GM12878 (cell line): ENCODE measurements at regions not wholly inside any gene's neighbourhood (a gene's known extent, or its start where the extent isn't known, plus 50 kb on each side); places are given as distances from the start of the nearest gene placed in this dataset.

Source experiments
- ATAC-seq: fragments of 200-7000 bp; cut with Tn5 transposase; 3 replicates; pipeline ENCODE4 v1.9.1; 2020; ENCODE audit warnings: mild to moderate bottlenecking, moderate library complexity
- BruUV-seq: library from RNA; stranded (reverse); fragments of 400-500 nt; replicated peaks from 2 replicates; lab custom pipeline; 2021; lab: Mats Ljungman, UMichigan
- CTCF ChIA-PET: fragments of 300-600 bp; sonication (Branson Sonifier 250); formaldehyde crosslinking; extraction: SDS; loops from one replicate; lab custom pipeline; 2021; ENCODE audit warnings: inconsistent platforms; lab: Yijun Ruan, JAX
- POLR2A ChIA-PET: fragments of 350-600 bp; formaldehyde crosslinking; extraction: SDS; loops from one replicate; lab custom pipeline; 2021; ENCODE audit warnings: inconsistent platforms; lab: Charles Lee
- RAD21 ChIA-PET: fragments of 300-600 bp; sonication (Branson Sonifier 250); formaldehyde crosslinking; loops from one replicate; lab custom pipeline; 2023; ENCODE audit warnings: antibody characterized with exemption; ENCODE audit not compliant: unreplicated experiment; lab: Charles Lee
- SMC1A ChIA-PET: fragments of 300-600 bp; sonication (Branson Sonifier 250); formaldehyde crosslinking; loops from one replicate; lab custom pipeline; 2023; ENCODE audit not compliant: unreplicated experiment, uncharacterized antibody; lab: Charles Lee
- DNase-seq: peaks from one replicate; pipeline ENCODE4 v3.0.0-alpha.2; 2011; ENCODE audit warnings: low read depth, low spot score
- FAIRE-seq: peaks from 3 replicates; lab custom pipeline; 2011; peaks lifted over from hg19 to GRCh38; lab: Jason Lieb, UNC
- H2AFZ ChIP-seq: 2 replicates; pipeline ENCODE4 v1.6.0; 2011; ENCODE audit warnings: low read depth, low read length, control low read depth; ENCODE audit not compliant: control insufficient read depth
- H3K27ac ChIP-seq: 2 replicates; pipeline ENCODE4 v1.5.1; 2011; ENCODE audit warnings: control low read depth; ENCODE audit not compliant: control insufficient read depth, insufficient read depth
- H3K27me3 ChIP-seq, 2 experiments: replicated peaks in 1 of 2; 2 replicates each; pipeline versions ENCODE4 v1.6.0 to v1.6.1; 2011; ENCODE audit warnings: low read length in 1 of 2; ENCODE audit not compliant: control insufficient read depth in 2 of 2, insufficient read depth in 2 of 2
- H3K36me3 ChIP-seq, 2 experiments: 2 replicates each; pipeline ENCODE4 v1.5.1; 2011; ENCODE audit warnings: low read length in 1 of 2; ENCODE audit not compliant: control insufficient read depth in 2 of 2, insufficient read depth in 2 of 2
- H3K4me1 ChIP-seq: 2 replicates; pipeline ENCODE4 v1.6.1; 2011; ENCODE audit warnings: mild to moderate bottlenecking, low read length, moderate library complexity, mixed read lengths; ENCODE audit not compliant: control insufficient read depth, insufficient read depth
- H3K4me2 ChIP-seq: 2 replicates; pipeline ENCODE4 v1.6.0; 2011; ENCODE audit warnings: control low read depth; ENCODE audit not compliant: control insufficient read depth, insufficient read depth
- H3K4me3 ChIP-seq: fragments of 200-600 bp; sonication (generic); 2 replicates; pipeline ENCODE4 v1.5.1; 2016
- H3K79me2 ChIP-seq: 2 replicates; pipeline ENCODE4 v1.6.0; 2011; ENCODE audit warnings: low read length; ENCODE audit not compliant: control insufficient read depth, insufficient read depth
- H3K9ac ChIP-seq: 2 replicates; pipeline ENCODE4 v1.8.0; 2011; ENCODE audit warnings: low read length, control low read depth, mixed read lengths; ENCODE audit not compliant: control insufficient read depth, insufficient read depth
- H3K9me3 ChIP-seq: replicated peaks from 3 replicates; pipeline ENCODE4 v1.5.1; 2011; ENCODE audit warnings: mild to moderate bottlenecking, low read length; ENCODE audit not compliant: control insufficient read depth, insufficient read depth
- H4K20me1 ChIP-seq: 2 replicates; pipeline ENCODE4 v1.6.0; 2011; ENCODE audit not compliant: control insufficient read depth, insufficient read depth
- BRCA1 ChIP-seq: IDR thresholded peaks from 2 replicates; pipeline ENCODE4 v1.6.1; 2011; ENCODE audit warnings: low read depth, low read length, improper control_type of control experiment
- GABPA ChIP-seq: IDR thresholded peaks from 2 replicates; pipeline ENCODE4 v1.6.1; 2014; ENCODE audit warnings: antibody characterized with exemption, low read depth, mild to moderate bottlenecking, inconsistent platforms
- HDAC6 ChIP-seq: fragments of 200-600 bp; sonication (generic); IDR thresholded peaks from one replicate; pipeline ENCODE4 v1.8.0; 2017; ENCODE audit warnings: antibody characterized with exemption; ENCODE audit not compliant: unreplicated experiment
- RAD51 ChIP-seq: fragments of 450-650 bp; IDR thresholded peaks from 2 replicates; pipeline ENCODE4 v1.6.1; 2016; ENCODE audit warnings: moderate library complexity, mild to moderate bottlenecking, inconsistent platforms
- SIN3A ChIP-seq: IDR thresholded peaks from 2 replicates; pipeline ENCODE4 v1.6.1; 2012; ENCODE audit warnings: low read depth, low read length, improper control_type of control experiment
- SMC3 ChIP-seq: IDR thresholded peaks from 2 replicates; pipeline ENCODE4 v1.6.1; 2011; ENCODE audit warnings: low read length, improper control_type of control experiment, borderline replicate concordance
- TCF3 ChIP-seq: IDR thresholded peaks from 2 replicates; pipeline ENCODE4 v1.6.1; 2012; ENCODE audit warnings: low read depth, mild to moderate bottlenecking, low read length, borderline replicate concordance; ENCODE audit not compliant: insufficient read depth
- WGBS: methylation state at CpG from one replicate; pipeline ENCODE4 v1.1.6; 2016; ENCODE audit warnings: low lambda C conversion rate; ENCODE audit not compliant: insufficient replicate concordance, insufficient coverage; ENCODE audit errors: missing lambda C conversion rate; 5-methylcytosine and 5-hydroxymethylcytosine counted together
- in situ Hi-C: fragments of 300-500 bp; cut with MboI; formaldehyde crosslinking; loops from 9 replicates; pipeline ENCODE4 v1.14.3; 2018; ENCODE audit warnings: mixed read lengths
- intact Hi-C: fragments of 100-400 bp; cut with micrococcal nuclease; formaldehyde crosslinking; loops from one replicate; pipeline ENCODE4 v1.14.2; 2022; ENCODE audit not compliant: unreplicated experiment
- TF ChIP-seq, protein P1 (sequence below): fragments of 450-650 bp; IDR thresholded peaks from 2 replicates; pipeline ENCODE4 v1.6.1; 2014; ENCODE audit warnings: mild to moderate bottlenecking
- TF ChIP-seq, protein P2 (sequence below): IDR thresholded peaks from 2 replicates; pipeline ENCODE4 v1.6.1; 2012; ENCODE audit warnings: low read depth, low read length, improper control_type of control experiment
- TF ChIP-seq, protein P3 (sequence below): IDR thresholded peaks from 2 replicates; pipeline ENCODE4 v1.6.1; 2012; ENCODE audit warnings: improper control_type of control experiment, low read depth, low read length; ENCODE audit not compliant: insufficient replicate concordance
- TF ChIP-seq, protein P4 (sequence below): IDR thresholded peaks from 2 replicates; pipeline ENCODE4 v1.6.1; 2012; ENCODE audit warnings: mild to moderate bottlenecking, low read depth, low read length
- TF ChIP-seq, protein P5 (sequence below): IDR thresholded peaks from 2 replicates; pipeline ENCODE4 v1.6.1; 2012; ENCODE audit warnings: low read length, inconsistent platforms

DNA sequence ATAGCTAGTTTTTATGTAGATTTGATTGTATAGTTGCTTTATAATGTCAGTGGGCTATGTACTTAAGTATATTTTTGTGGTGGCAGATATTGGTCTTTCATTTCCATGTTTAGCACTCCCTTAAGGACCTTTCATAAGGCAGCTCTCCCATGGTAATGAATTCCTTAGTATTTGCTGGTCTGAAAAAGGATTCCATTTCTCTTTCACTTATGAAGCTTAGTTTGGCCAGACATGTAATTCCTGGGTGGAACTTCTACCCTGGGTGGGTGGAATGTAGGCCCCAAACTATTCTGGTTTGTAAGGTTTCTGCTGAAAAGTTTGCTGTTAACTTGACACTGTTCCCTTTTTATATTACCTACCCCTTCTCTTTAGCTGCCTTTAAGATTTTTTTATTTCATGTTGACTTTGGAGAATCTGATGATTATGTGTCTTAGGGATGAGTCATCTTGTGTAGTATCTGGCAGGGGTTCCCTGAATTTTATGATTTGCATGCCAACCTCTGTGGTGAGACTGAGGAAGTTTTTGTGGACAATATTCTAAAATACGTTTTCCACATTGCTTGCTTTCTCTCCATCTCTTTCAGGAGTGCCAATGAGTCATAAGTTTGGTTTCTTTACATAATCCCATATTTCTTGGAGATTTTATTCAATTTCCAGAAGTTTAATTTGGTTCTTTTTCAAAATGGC lies 65.4 kb upstream of the VRK2 start:
- in situ Hi-C loops (no loop called here), intact Hi-C loops (no loop called here)
- no peak overlapping the region for H3K4me2 ChIP-seq
- no peaks in the 10 kb centered on the region for H3K4me1 ChIP-seq
- no peaks in the 10 kb centered on the region for H4K20me1 ChIP-seq
- BruUV-seq = no TSS peak
- FAIRE-seq (no peak), DNase-seq (no peak), ATAC-seq (no peak)
- SMC1A ChIA-PET = interaction anchor here (1.5 to 1.9 kb wide), 3 partner anchors 9 to 24 kb away, joined by 3 to 6 read pairs (median 5); no protein-coding TSS in a partner anchor
- 86% methylated on average over 1 of the region's 1 CpG for WGBS
- H3K79me2 ChIP-seq = no peaks in the 10 kb centered on the region
- no peaks in the 10 kb centered on the region for H3K36me3 ChIP-seq
- no peak overlapping the region for H2AFZ ChIP-seq
- RAD21 ChIA-PET = no interaction called here
- no peak overlapping the region for H3K4me3 ChIP-seq
- CTCF ChIA-PET = interaction anchor here (0.9 to 1.0 kb wide), 2 partner anchors 8 kb away, joined by 3 read pairs; no protein-coding TSS in a partner anchor
- H3K9ac ChIP-seq = no peak overlapping the region
- H3K27ac ChIP-seq = no peak overlapping the region
- POLR2A ChIA-PET = no interaction called here
- H3K9me3 ChIP-seq = no peaks in the 10 kb centered on the region; the same call in 2 of the 3 replicates
- H3K27me3 ChIP-seq = no peaks in the 10 kb centered on the region
- TF ChIP-seq HDAC6 (no peak), GABPA (no peak), RAD51 (no peak), BRCA1 (no peak), TCF3 (no peak), SIN3A (no peak), SMC3 (no peak)
- TF ChIP-seq, protein P1, sequence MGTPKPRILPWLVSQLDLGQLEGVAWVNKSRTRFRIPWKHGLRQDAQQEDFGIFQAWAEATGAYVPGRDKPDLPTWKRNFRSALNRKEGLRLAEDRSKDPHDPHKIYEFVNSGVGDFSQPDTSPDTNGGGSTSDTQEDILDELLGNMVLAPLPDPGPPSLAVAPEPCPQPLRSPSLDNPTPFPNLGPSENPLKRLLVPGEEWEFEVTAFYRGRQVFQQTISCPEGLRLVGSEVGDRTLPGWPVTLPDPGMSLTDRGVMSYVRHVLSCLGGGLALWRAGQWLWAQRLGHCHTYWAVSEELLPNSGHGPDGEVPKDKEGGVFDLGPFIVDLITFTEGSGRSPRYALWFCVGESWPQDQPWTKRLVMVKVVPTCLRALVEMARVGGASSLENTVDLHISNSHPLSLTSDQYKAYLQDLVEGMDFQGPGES = no peak
- TF ChIP-seq, protein P2, sequence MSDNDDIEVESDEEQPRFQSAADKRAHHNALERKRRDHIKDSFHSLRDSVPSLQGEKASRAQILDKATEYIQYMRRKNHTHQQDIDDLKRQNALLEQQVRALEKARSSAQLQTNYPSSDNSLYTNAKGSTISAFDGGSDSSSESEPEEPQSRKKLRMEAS = no peak
- TF ChIP-seq, protein P3, sequence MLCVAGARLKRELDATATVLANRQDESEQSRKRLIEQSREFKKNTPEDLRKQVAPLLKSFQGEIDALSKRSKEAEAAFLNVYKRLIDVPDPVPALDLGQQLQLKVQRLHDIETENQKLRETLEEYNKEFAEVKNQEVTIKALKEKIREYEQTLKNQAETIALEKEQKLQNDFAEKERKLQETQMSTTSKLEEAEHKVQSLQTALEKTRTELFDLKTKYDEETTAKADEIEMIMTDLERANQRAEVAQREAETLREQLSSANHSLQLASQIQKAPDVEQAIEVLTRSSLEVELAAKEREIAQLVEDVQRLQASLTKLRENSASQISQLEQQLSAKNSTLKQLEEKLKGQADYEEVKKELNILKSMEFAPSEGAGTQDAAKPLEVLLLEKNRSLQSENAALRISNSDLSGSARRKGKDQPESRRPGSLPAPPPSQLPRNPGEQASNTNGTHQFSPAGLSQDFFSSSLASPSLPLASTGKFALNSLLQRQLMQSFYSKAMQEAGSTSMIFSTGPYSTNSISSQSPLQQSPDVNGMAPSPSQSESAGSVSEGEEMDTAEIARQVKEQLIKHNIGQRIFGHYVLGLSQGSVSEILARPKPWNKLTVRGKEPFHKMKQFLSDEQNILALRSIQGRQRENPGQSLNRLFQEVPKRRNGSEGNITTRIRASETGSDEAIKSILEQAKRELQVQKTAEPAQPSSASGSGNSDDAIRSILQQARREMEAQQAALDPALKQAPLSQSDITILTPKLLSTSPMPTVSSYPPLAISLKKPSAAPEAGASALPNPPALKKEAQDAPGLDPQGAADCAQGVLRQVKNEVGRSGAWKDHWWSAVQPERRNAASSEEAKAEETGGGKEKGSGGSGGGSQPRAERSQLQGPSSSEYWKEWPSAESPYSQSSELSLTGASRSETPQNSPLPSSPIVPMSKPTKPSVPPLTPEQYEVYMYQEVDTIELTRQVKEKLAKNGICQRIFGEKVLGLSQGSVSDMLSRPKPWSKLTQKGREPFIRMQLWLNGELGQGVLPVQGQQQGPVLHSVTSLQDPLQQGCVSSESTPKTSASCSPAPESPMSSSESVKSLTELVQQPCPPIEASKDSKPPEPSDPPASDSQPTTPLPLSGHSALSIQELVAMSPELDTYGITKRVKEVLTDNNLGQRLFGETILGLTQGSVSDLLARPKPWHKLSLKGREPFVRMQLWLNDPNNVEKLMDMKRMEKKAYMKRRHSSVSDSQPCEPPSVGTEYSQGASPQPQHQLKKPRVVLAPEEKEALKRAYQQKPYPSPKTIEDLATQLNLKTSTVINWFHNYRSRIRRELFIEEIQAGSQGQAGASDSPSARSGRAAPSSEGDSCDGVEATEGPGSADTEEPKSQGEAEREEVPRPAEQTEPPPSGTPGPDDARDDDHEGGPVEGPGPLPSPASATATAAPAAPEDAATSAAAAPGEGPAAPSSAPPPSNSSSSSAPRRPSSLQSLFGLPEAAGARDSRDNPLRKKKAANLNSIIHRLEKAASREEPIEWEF = no peak
- TF ChIP-seq, protein P4, sequence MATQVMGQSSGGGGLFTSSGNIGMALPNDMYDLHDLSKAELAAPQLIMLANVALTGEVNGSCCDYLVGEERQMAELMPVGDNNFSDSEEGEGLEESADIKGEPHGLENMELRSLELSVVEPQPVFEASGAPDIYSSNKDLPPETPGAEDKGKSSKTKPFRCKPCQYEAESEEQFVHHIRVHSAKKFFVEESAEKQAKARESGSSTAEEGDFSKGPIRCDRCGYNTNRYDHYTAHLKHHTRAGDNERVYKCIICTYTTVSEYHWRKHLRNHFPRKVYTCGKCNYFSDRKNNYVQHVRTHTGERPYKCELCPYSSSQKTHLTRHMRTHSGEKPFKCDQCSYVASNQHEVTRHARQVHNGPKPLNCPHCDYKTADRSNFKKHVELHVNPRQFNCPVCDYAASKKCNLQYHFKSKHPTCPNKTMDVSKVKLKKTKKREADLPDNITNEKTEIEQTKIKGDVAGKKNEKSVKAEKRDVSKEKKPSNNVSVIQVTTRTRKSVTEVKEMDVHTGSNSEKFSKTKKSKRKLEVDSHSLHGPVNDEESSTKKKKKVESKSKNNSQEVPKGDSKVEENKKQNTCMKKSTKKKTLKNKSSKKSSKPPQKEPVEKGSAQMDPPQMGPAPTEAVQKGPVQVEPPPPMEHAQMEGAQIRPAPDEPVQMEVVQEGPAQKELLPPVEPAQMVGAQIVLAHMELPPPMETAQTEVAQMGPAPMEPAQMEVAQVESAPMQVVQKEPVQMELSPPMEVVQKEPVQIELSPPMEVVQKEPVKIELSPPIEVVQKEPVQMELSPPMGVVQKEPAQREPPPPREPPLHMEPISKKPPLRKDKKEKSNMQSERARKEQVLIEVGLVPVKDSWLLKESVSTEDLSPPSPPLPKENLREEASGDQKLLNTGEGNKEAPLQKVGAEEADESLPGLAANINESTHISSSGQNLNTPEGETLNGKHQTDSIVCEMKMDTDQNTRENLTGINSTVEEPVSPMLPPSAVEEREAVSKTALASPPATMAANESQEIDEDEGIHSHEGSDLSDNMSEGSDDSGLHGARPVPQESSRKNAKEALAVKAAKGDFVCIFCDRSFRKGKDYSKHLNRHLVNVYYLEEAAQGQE = no peak
- TF ChIP-seq, protein P5, sequence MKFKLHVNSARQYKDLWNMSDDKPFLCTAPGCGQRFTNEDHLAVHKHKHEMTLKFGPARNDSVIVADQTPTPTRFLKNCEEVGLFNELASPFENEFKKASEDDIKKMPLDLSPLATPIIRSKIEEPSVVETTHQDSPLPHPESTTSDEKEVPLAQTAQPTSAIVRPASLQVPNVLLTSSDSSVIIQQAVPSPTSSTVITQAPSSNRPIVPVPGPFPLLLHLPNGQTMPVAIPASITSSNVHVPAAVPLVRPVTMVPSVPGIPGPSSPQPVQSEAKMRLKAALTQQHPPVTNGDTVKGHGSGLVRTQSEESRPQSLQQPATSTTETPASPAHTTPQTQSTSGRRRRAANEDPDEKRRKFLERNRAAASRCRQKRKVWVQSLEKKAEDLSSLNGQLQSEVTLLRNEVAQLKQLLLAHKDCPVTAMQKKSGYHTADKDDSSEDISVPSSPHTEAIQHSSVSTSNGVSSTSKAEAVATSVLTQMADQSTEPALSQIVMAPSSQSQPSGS = no peak
